B cell (primary cell): ENCODE measurements at regions not wholly inside any gene's neighbourhood (a gene's known extent, or its start where the extent isn't known, plus 50 kb on each side); places are given as distances from the start of the nearest gene placed in this dataset.

Experiments
- EZH2 ChIP-seq: IDR thresholded peaks from 2 replicates; pipeline ENCODE4 v1.6.1; 2012; ENCODE audit warnings: borderline replicate concordance, low read depth, mild to moderate bottlenecking, moderate library complexity, low read length; ENCODE audit not compliant: insufficient read depth, poor library complexity, severe bottlenecking
- TF ChIP-seq, protein P1 (sequence below): fragments of 200-600 bp; IDR thresholded peaks from one replicate; pipeline ENCODE4 v1.8.0; 2022; ENCODE audit warnings: antibody characterized with exemption, mild to moderate bottlenecking

GRCh38 chr12:67539946-67540345 lies 108.6 kb upstream of the DYRK2 start:
- TF ChIP-seq, protein P1, sequence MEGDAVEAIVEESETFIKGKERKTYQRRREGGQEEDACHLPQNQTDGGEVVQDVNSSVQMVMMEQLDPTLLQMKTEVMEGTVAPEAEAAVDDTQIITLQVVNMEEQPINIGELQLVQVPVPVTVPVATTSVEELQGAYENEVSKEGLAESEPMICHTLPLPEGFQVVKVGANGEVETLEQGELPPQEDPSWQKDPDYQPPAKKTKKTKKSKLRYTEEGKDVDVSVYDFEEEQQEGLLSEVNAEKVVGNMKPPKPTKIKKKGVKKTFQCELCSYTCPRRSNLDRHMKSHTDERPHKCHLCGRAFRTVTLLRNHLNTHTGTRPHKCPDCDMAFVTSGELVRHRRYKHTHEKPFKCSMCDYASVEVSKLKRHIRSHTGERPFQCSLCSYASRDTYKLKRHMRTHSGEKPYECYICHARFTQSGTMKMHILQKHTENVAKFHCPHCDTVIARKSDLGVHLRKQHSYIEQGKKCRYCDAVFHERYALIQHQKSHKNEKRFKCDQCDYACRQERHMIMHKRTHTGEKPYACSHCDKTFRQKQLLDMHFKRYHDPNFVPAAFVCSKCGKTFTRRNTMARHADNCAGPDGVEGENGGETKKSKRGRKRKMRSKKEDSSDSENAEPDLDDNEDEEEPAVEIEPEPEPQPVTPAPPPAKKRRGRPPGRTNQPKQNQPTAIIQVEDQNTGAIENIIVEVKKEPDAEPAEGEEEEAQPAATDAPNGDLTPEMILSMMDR, result no peak
- TF ChIP-seq EZH2, result no peak
